Trophoblast cell (in vitro differentiated cells and primary cell): ENCODE measurements at regions not wholly inside any gene's neighbourhood (a gene's known extent, or its start where the extent isn't known, plus 50 kb on each side); places are given as distances from the start of the nearest gene placed in this dataset.

Experiments used
- DNase-seq, 2 donors: peaks; one replicate each; pipeline ENCODE4 v3.0.0-alpha.2; 2016
- H2AFZ ChIP-seq: 2 replicates; pipeline ENCODE4 v1.6.1; 2013; ENCODE audit warnings: low read length, moderate library complexity, mild to moderate bottlenecking; ENCODE audit not compliant: insufficient read depth, poor library complexity
- H2AK5ac ChIP-seq: 2 replicates; pipeline ENCODE4 v1.6.1; 2013; ENCODE audit warnings: mild to moderate bottlenecking, low read length
- H2BK120ac ChIP-seq: 2 replicates; pipeline ENCODE4 v1.6.1; 2013; ENCODE audit warnings: low read length, mild to moderate bottlenecking, moderate library complexity; ENCODE audit not compliant: insufficient read depth, poor library complexity
- H2BK12ac ChIP-seq: 2 replicates; pipeline ENCODE4 v1.6.1; 2013; ENCODE audit warnings: mild to moderate bottlenecking, low read length, moderate library complexity
- H2BK5ac ChIP-seq: 2 replicates; pipeline ENCODE4 v1.6.1; 2013; ENCODE audit warnings: low read length, low read depth, moderate library complexity, mild to moderate bottlenecking; ENCODE audit not compliant: poor library complexity
- H3K14ac ChIP-seq: 2 replicates; pipeline ENCODE4 v1.6.1; 2013; ENCODE audit warnings: mild to moderate bottlenecking, low read length
- H3K18ac ChIP-seq: 2 replicates; pipeline ENCODE4 v1.6.1; 2013; ENCODE audit warnings: mild to moderate bottlenecking, low read length
- H3K23ac ChIP-seq: 2 replicates; pipeline ENCODE4 v1.6.1; 2013; ENCODE audit warnings: low read length
- H3K27ac ChIP-seq: 2 replicates; pipeline ENCODE4 v1.5.1; 2013; ENCODE audit warnings: low read depth, mild to moderate bottlenecking, inconsistent platforms, low read length, moderate library complexity
- H3K27me3 ChIP-seq: 2 replicates; pipeline ENCODE4 v1.6.1; 2013; ENCODE audit warnings: inconsistent platforms, mild to moderate bottlenecking, low read length, moderate library complexity; ENCODE audit not compliant: insufficient read depth
- H3K36me3 ChIP-seq, 2 experiments: 1 replicate in 1 of 2; 2 replicates in 1 of 2; pipeline ENCODE4 v1.6.1; 2013; ENCODE audit warnings: low read length in 2 of 2, mild to moderate bottlenecking in 2 of 2, moderate library complexity in 1 of 2; ENCODE audit not compliant: insufficient read depth in 2 of 2, control insufficient read depth in 1 of 2
- H3K4ac ChIP-seq: 2 replicates; pipeline ENCODE4 v1.6.1; 2013; ENCODE audit warnings: low read depth, mild to moderate bottlenecking, low read length, moderate library complexity
- H3K4me1 ChIP-seq, 2 experiments: 1 replicate in 1 of 2; 2 replicates in 1 of 2; pipeline ENCODE4 v1.6.1; 2013; ENCODE audit warnings: low read length in 2 of 2, mild to moderate bottlenecking in 2 of 2, moderate library complexity in 1 of 2; ENCODE audit not compliant: insufficient read depth in 2 of 2, control insufficient read depth in 1 of 2
- H3K4me2 ChIP-seq: 2 replicates; pipeline ENCODE4 v1.6.1; 2013; ENCODE audit warnings: inconsistent platforms, mild to moderate bottlenecking, low read length, moderate library complexity
- H3K4me3 ChIP-seq: 2 replicates; pipeline ENCODE4 v1.5.1; 2013; ENCODE audit warnings: mild to moderate bottlenecking, low read depth, low read length, inconsistent platforms
- H3K79me1 ChIP-seq: one replicate; pipeline ENCODE4 v1.6.1; 2013; ENCODE audit warnings: low read length
- H3K79me2 ChIP-seq: 2 replicates; pipeline ENCODE4 v1.6.1; 2013; ENCODE audit warnings: low read length, mild to moderate bottlenecking; ENCODE audit not compliant: control insufficient read depth, insufficient read depth, poor library complexity
- H3K9ac ChIP-seq: 2 replicates; pipeline ENCODE4 v1.6.1; 2013; ENCODE audit warnings: mild to moderate bottlenecking, low read length
- H3K9me3 ChIP-seq: 2 replicates; pipeline ENCODE4 v1.6.1; 2013; ENCODE audit warnings: low read depth, mild to moderate bottlenecking, control low read depth, inconsistent platforms, low read length; ENCODE audit not compliant: insufficient read depth
- H4K12ac ChIP-seq: 2 replicates; pipeline ENCODE4 v1.6.1; 2013; ENCODE audit warnings: low read depth, mild to moderate bottlenecking, low read length, moderate library complexity
- H4K8ac ChIP-seq: 2 replicates; pipeline ENCODE4 v1.6.1; 2013; ENCODE audit warnings: low read depth, mild to moderate bottlenecking, low read length, moderate library complexity
- H4K91ac ChIP-seq: one replicate; pipeline ENCODE4 v1.6.1; 2013; ENCODE audit warnings: low read depth, mild to moderate bottlenecking, low read length, moderate library complexity
- WGBS: extraction: QIAGEN DNeasy Blood & Tissue Kit; methylation state at CpG from one replicate; pipeline ENCODE4 v1.1.7; 2013; ENCODE audit warnings: missing lambda C conversion rate; ENCODE audit not compliant: insufficient read length, insufficient coverage; ENCODE audit errors: extremely low coverage; 5-methylcytosine and 5-hydroxymethylcytosine counted together

- Histone ChIP-seq H3K9ac (no peak overlapping the region), H3K4me3 (no peak overlapping the region), H3K27me3 (no peaks in the 10 kb centered on the region), H3K14ac (no peak overlapping the region), H2BK120ac (no peak overlapping the region), H3K36me3 (no peaks in the 10 kb centered on the region), H3K23ac (no peak overlapping the region), H2AK5ac (no peak overlapping the region), H3K18ac (no peak overlapping the region), H3K4me1 (peaks cover 0 to 3% of the 10 kb centered on the region in 2 experiments), H3K27ac (no peak overlapping the region), H3K79me1 (no peaks in the 10 kb centered on the region), H4K12ac (no peak overlapping the region), H4K8ac (no peak overlapping the region), H3K4ac (no peak overlapping the region), H2BK5ac (no peak overlapping the region), H4K91ac (no peak overlapping the region), H3K4me2 (no peak overlapping the region), H2BK12ac (no peak overlapping the region), H3K79me2 (no peaks in the 10 kb centered on the region), H2AFZ (no peak overlapping the region), H3K9me3 (no peaks in the 10 kb centered on the region)
- no peak for DNase-seq
- whole genome bisulfite sequencing: no CpG with 5 or more reads among the region's 3 CpGs
Observed at GRCh38 chr2:156800065-156800653, 364.0 kb downstream of the GPD2 start.

GRCh38 chr2:156800781-156801361 is 364.7 kb downstream of the GPD2 start:
- no peak overlapping the region for H2AK5ac ChIP-seq
- no peak overlapping the region for H2AFZ ChIP-seq
- H3K9me3 ChIP-seq: no peaks in the 10 kb centered on the region
- H2BK5ac ChIP-seq: no peak overlapping the region
- DNase-seq: no peak
- no CpG with 5 or more reads among the region's 8 CpGs for WGBS
- H3K18ac ChIP-seq: no peak overlapping the region
- H4K8ac ChIP-seq: no peak overlapping the region
- no peak overlapping the region for H3K23ac ChIP-seq
- no peak overlapping the region for H3K27ac ChIP-seq
- no peak overlapping the region for H4K91ac ChIP-seq
- H3K79me1 ChIP-seq: no peaks in the 10 kb centered on the region
- H2BK12ac ChIP-seq: no peak overlapping the region
- H3K36me3 ChIP-seq: no peaks in the 10 kb centered on the region
- no peak overlapping the region for H3K4me2 ChIP-seq
- H3K4me1 ChIP-seq: peaks cover 0 to 3% of the 10 kb centered on the region in 2 experiments
- H2BK120ac ChIP-seq: no peak overlapping the region
- no peak overlapping the region for H4K12ac ChIP-seq
- H3K79me2 ChIP-seq: no peaks in the 10 kb centered on the region
- H3K27me3 ChIP-seq: no peaks in the 10 kb centered on the region
- no peak overlapping the region for H3K14ac ChIP-seq
- H3K9ac ChIP-seq: no peak overlapping the region
- H3K4me3 ChIP-seq: no peak overlapping the region
- no peak overlapping the region for H3K4ac ChIP-seq

GRCh38 chr2:156803243-156803642 is 367.1 kb downstream of the GPD2 start:
- Histone ChIP-seq H3K4ac (no peak overlapping the region), H3K4me3 (no peak overlapping the region), H3K79me1 (no peaks in the 10 kb centered on the region), H3K9ac (no peak overlapping the region), H3K4me1 (peaks cover 0 to 3% of the 10 kb centered on the region in 2 experiments), H2AK5ac (no peak overlapping the region), H3K23ac (no peak overlapping the region), H3K18ac (no peak overlapping the region), H3K36me3 (no peaks in the 10 kb centered on the region), H3K9me3 (no peaks in the 10 kb centered on the region), H2AFZ (no peak overlapping the region), H3K4me2 (peak overlapping the region; percentile 16), H2BK120ac (no peak overlapping the region), H4K8ac (no peak overlapping the region), H2BK5ac (no peak overlapping the region), H3K14ac (no peak overlapping the region), H4K12ac (no peak overlapping the region), H4K91ac (no peak overlapping the region), H3K27ac (no peak overlapping the region), H3K79me2 (no peaks in the 10 kb centered on the region), H3K27me3 (no peaks in the 10 kb centered on the region), H2BK12ac (no peak overlapping the region)
- WGBS: no CpG with 5 or more reads among the region's 10 CpGs
- DNase-seq: no peak

- H2BK5ac ChIP-seq: no peak overlapping the region
- no peaks in the 10 kb centered on the region for H3K79me2 ChIP-seq
- WGBS: no CpG with 5 or more reads among the region's 5 CpGs
- no peak overlapping the region for H3K4me3 ChIP-seq
- DNase-seq: no peak
- H4K8ac ChIP-seq: no peak overlapping the region
- H4K12ac ChIP-seq: no peak overlapping the region
- no peak overlapping the region for H2BK120ac ChIP-seq
- H3K27me3 ChIP-seq: no peaks in the 10 kb centered on the region
- H3K4ac ChIP-seq: no peak overlapping the region
- H3K36me3 ChIP-seq: no peaks in the 10 kb centered on the region
- H3K27ac ChIP-seq: no peak overlapping the region
- H2BK12ac ChIP-seq: no peak overlapping the region
- H3K18ac ChIP-seq: no peak overlapping the region
- H3K9me3 ChIP-seq: no peaks in the 10 kb centered on the region
- H3K79me1 ChIP-seq: no peaks in the 10 kb centered on the region
- H3K4me1 ChIP-seq: peaks cover 0 to 3% of the 10 kb centered on the region in 2 experiments
- no peak overlapping the region for H2AFZ ChIP-seq
- H4K91ac ChIP-seq: no peak overlapping the region
- no peak overlapping the region for H3K9ac ChIP-seq
- H2AK5ac ChIP-seq: no peak overlapping the region
- no peak overlapping the region for H3K23ac ChIP-seq
- H3K4me2 ChIP-seq: no peak overlapping the region
- H3K14ac ChIP-seq: no peak overlapping the region
Observed at GRCh38 chr2:156803967-156804366, 367.8 kb downstream of the GPD2 start.
